ENCODE measurements at regions not wholly inside any gene's neighbourhood (a gene's known extent, or its start where the extent isn't known, plus 50 kb on each side); places are given as distances from the start of the nearest gene placed in this dataset.
A peak's percentile ranks its signal among the peaks of the same experiment; 100 is the strongest.

DNA sequence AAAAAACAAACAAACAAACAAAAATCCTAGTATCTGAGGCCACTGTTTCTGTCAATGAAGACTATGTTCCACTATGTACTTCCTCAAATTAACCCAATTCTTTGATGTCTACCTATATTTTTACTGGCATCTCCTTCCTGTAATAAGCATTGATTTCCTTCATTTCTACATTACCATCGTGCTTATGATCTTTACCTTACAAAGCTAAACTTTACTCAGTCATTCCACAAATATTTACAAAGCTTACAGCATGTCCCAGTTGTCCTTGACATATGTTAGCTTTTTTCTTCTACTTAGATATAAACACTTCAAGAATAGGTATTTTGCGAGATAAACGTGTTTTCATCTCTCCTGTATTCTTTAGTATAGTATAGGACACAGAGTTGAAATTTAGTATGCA, 1090.9 kb downstream of the PCDH9 start:
- TF ChIP-seq, protein P1, sequence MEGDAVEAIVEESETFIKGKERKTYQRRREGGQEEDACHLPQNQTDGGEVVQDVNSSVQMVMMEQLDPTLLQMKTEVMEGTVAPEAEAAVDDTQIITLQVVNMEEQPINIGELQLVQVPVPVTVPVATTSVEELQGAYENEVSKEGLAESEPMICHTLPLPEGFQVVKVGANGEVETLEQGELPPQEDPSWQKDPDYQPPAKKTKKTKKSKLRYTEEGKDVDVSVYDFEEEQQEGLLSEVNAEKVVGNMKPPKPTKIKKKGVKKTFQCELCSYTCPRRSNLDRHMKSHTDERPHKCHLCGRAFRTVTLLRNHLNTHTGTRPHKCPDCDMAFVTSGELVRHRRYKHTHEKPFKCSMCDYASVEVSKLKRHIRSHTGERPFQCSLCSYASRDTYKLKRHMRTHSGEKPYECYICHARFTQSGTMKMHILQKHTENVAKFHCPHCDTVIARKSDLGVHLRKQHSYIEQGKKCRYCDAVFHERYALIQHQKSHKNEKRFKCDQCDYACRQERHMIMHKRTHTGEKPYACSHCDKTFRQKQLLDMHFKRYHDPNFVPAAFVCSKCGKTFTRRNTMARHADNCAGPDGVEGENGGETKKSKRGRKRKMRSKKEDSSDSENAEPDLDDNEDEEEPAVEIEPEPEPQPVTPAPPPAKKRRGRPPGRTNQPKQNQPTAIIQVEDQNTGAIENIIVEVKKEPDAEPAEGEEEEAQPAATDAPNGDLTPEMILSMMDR (IDR thresholded peaks at IDR 0.05; ENCODE audit: insufficient read depth, low read depth, low read length, missing control alignments), result no peak
- H3K4me3 ChIP-seq (ENCODE audit: low read depth, low read length), result no peak overlapping the region
- DNase-seq (ENCODE audit: low read depth), result no peak

DNA sequence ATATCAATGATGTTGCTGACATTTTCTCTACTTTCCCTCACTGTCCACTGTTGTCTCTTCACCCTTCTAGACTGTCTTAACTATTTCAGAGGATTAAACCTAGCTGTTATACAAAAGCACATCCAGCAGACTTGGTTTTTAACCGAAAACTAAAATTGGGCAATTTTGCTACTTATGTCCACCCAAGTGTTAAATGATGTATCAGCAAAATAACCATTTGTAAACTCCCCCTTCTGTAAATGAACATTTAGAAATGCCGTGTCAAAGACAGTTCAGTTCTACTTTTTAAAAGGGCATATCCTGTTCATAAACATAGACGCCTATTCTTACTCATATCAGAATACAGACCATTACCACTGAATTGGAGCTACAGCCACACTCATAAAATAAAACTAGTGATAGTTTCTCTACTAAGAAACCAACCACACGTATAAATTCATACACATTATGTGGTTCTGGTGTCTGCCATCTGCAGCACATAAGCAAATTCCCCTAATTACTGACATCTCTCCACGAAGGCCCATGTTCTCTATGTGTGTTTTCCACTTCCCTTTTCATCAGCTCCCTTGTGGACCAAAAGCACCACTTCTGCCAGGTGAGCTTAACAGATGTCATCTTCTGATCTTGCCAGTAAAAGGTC, 1091.8 kb downstream of the PCDH9 start:
- no peak overlapping the region for H3K4me3 ChIP-seq (ENCODE audit: low read depth, low read length)

DNA sequence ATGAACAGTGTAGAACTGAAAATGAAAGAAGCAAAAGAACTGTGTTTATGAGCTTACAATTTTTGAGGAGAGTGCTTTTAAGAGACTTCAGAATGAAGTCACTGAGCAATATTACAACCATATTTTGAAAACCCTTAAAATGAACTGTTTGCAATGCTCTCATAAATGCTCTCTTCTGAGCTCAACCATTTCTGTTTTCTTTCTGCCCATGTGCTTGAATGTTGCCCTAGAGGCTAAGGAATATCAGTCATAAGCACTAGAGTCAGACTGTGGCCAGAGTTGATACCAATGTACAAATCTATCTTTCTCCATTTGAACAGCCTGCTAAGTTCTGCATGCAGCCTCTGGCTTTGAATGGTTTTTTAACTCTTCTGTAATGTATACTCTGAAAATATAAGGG, 1092.8 kb downstream of the PCDH9 start:
- TF ChIP-seq, protein P1 (IDR thresholded peaks at IDR 0.05; ENCODE audit: insufficient read depth, low read depth, low read length, missing control alignments), result no peak
- DNase-seq (ENCODE audit: low read depth), result no peak
- H3K4me3 ChIP-seq (ENCODE audit: low read depth, low read length), result no peak overlapping the region

More for the DNA sequence above, 1091.8 kb downstream of the PCDH9 start:
- DNase-seq (ENCODE audit: low read depth), result peak; percentile 70
- TF ChIP-seq, protein P1 (IDR thresholded peaks at IDR 0.05; ENCODE audit: insufficient read depth, low read depth, low read length, missing control alignments), result no peak

DNA sequence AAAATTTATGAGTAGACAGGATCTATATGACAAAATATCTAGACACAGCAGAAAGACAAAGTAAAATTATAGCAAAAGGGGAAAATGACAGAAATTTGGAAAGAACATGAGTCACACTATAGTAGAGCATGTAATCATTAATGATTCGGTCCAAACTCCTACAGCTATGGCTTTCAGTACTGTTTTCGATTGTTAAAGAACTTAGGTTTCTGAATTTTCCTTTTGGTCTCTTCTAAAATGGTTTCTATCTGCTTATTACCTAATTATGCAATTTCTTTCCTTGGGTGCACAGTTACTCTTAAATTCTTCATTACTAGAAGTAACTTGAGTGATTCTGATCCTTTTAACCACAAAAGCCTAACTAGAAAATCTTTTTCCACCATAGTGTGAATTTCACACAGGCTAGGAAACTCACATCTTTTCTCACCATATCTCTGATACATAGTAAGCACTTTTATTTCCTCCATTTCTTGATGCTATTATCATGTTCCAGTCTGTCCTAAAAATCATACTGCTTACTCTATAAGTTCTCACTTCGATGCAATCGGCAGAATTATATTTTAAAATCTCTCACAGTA, 1101.4 kb downstream of the PCDH9 start:
- no peak for DNase-seq (ENCODE audit: low read depth)

DNA sequence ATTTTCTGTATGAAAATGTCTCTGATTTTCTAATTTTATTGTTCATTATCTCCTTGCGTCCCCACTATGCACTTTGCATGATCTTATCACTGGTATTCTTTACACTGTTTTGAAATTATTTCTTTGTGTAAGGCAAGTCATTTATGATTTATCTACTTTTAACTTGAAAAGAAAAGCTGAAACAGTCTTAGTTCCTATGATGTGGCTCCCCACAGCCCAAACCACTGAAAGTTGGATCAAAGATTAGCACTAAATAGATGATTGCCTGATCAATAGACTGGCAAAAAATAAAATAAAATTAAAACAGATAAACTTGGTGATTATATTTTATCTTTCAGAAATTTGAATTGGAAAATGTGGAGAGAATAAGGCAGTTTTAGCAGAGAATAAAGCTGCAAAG, 1101.9 kb downstream of the PCDH9 start:
- no peak for DNase-seq (ENCODE audit: low read depth)
- TF ChIP-seq, protein P1 (IDR thresholded peaks at IDR 0.05; ENCODE audit: insufficient read depth, low read depth, low read length, missing control alignments), result no peak
- no peak overlapping the region for H3K4me3 ChIP-seq (ENCODE audit: low read depth, low read length)

More for the DNA sequence above, 1101.4 kb downstream of the PCDH9 start:
- TF ChIP-seq, protein P1 (IDR thresholded peaks at IDR 0.05; ENCODE audit: insufficient read depth, low read depth, low read length, missing control alignments), result no peak
- no peak overlapping the region for H3K4me3 ChIP-seq (ENCODE audit: low read depth, low read length)

DNA sequence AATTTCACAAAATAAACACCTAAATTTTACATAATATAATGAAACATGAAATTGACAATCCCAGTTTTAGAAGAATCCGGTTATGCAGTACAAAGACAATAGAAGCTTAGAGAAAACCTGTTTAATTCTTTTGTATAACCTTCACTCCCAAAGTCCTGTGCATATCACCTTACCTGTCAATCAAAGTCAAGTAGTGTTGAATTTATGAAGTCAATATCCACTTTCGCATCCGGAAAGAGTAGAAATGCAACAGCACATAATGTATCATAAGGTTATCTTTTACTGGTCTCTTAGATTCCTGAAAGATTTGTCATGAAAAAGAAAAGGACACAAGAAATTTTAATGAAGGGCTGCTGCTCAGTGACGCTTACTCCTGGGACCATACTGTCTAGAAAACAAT, 1112.6 kb downstream of the PCDH9 start:
- TF ChIP-seq, protein P1 (IDR thresholded peaks at IDR 0.05; ENCODE audit: insufficient read depth, low read depth, low read length, missing control alignments), result no peak
- DNase-seq (ENCODE audit: low read depth), result no peak
- H3K4me3 ChIP-seq (ENCODE audit: low read depth, low read length), result no peak overlapping the region
